ENCODE measurements at regions not wholly inside any gene's neighbourhood (a gene's known extent, or its start where the extent isn't known, plus 50 kb on each side); places are given as distances from the start of the nearest gene placed in this dataset.

GRCh38 chr12:59890896-59891579 lies 295.2 kb downstream of the SLC16A7 start:
- no peaks in the 10 kb centered on the region for H3K27me3 Mint-ChIP-seq (ENCODE audit: low read depth)
- H3K9me3 Mint-ChIP-seq = no peaks in the 10 kb centered on the region
- H3K4me3 Mint-ChIP-seq = no peak overlapping the region
- DNase-seq (ENCODE audit: low spot score in 2 of 2, unreplicated experiment in 2 of 2) = no peak
- TF ChIP-seq CTCF (IDR thresholded peaks at IDR 0.05; ENCODE audit: unreplicated experiment) = no peak
- H3K27ac Mint-ChIP-seq = no peak overlapping the region
- H3K36me3 Mint-ChIP-seq = no peaks in the 10 kb centered on the region
- no peaks in the 10 kb centered on the region for H3K4me1 Mint-ChIP-seq

GRCh38 chr12:59895166-59895775 lies 299.4 kb downstream of the SLC16A7 start:
- Mint-ChIP-seq H3K4me1 (no peaks in the 10 kb centered on the region), H3K9me3 (no peaks in the 10 kb centered on the region), H3K36me3 (no peaks in the 10 kb centered on the region), H3K27me3 (ENCODE audit: low read depth) (no peaks in the 10 kb centered on the region), H3K4me3 (no peak overlapping the region), H3K27ac (no peak overlapping the region)
- no peak for DNase-seq (ENCODE audit: low spot score in 2 of 2, unreplicated experiment in 2 of 2)
- TF ChIP-seq CTCF (IDR thresholded peaks at IDR 0.05; ENCODE audit: unreplicated experiment) = no peak

GRCh38 chr12:59904874-59905521 lies 309.2 kb downstream of the SLC16A7 start:
- Mint-ChIP-seq H3K36me3 (no peaks in the 10 kb centered on the region), H3K27me3 (ENCODE audit: low read depth) (no peaks in the 10 kb centered on the region), H3K4me3 (no peak overlapping the region), H3K9me3 (peaks cover 8% of the 10 kb centered on the region), H3K4me1 (no peaks in the 10 kb centered on the region), H3K27ac (no peak overlapping the region)
- DNase-seq (ENCODE audit: low spot score in 2 of 2, unreplicated experiment in 2 of 2) = no peak
- TF ChIP-seq CTCF (IDR thresholded peaks at IDR 0.05; ENCODE audit: unreplicated experiment) = no peak

- Mint-ChIP-seq H3K27ac (no peak overlapping the region), H3K36me3 (no peaks in the 10 kb centered on the region), H3K27me3 (ENCODE audit: low read depth) (no peaks in the 10 kb centered on the region), H3K9me3 (no peaks in the 10 kb centered on the region), H3K4me1 (no peaks in the 10 kb centered on the region), H3K4me3 (no peak overlapping the region)
- TF ChIP-seq CTCF (IDR thresholded peaks at IDR 0.05; ENCODE audit: unreplicated experiment) = no peak
- no peak for DNase-seq (ENCODE audit: low spot score in 2 of 2, unreplicated experiment in 2 of 2)
Observed at GRCh38 chr12:59911516-59911915, 315.7 kb downstream of the SLC16A7 start.

DNA sequence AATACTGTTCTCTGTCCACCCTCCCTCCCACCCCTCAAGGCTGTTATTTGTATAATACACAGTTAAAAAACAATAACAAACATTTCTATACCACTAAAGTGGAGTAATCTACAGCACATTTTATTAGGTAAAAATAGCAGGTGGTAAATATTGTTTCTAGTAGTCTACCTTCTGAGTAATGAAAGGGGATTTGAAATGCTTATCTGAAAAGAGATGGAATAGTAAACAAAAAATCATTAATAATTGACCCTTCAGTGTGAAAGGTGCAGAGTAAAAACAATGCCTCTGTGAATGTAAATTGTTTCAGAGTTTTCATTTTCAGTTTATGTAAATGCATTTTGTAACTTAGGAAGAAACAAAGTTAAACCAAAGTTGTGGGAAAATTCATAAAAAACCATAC lies 321.2 kb downstream of the SLC16A7 start:
- no peak for DNase-seq (ENCODE audit: low spot score in 2 of 2, unreplicated experiment in 2 of 2)
- Mint-ChIP-seq H3K4me3 (no peak overlapping the region), H3K27me3 (ENCODE audit: low read depth) (no peaks in the 10 kb centered on the region), H3K9me3 (peaks cover 4% of the 10 kb centered on the region), H3K4me1 (no peaks in the 10 kb centered on the region), H3K27ac (no peak overlapping the region), H3K36me3 (no peaks in the 10 kb centered on the region)
- TF ChIP-seq CTCF (IDR thresholded peaks at IDR 0.05; ENCODE audit: unreplicated experiment) = no peak
